DND-41 (cell line): ENCODE measurements at regions not wholly inside any gene's neighbourhood (a gene's known extent, or its start where the extent isn't known, plus 50 kb on each side); places are given as distances from the start of the nearest gene placed in this dataset.

Experiments
- EZH2 ChIP-seq: IDR thresholded peaks from 3 replicates; pipeline ENCODE4 v1.6.1; 2012; ENCODE audit warnings: borderline replicate concordance, low read depth, mild to moderate bottlenecking, moderate library complexity, low read length, inconsistent platforms; ENCODE audit not compliant: severe bottlenecking
- TF ChIP-seq, protein P1 (sequence below): IDR thresholded peaks from 2 replicates; pipeline ENCODE4 v1.5.1; 2012; ENCODE audit warnings: borderline replicate concordance, low read length, moderate library complexity, mild to moderate bottlenecking; ENCODE audit not compliant: poor library complexity, severe bottlenecking; ENCODE audit errors: extremely low read depth

DNA sequence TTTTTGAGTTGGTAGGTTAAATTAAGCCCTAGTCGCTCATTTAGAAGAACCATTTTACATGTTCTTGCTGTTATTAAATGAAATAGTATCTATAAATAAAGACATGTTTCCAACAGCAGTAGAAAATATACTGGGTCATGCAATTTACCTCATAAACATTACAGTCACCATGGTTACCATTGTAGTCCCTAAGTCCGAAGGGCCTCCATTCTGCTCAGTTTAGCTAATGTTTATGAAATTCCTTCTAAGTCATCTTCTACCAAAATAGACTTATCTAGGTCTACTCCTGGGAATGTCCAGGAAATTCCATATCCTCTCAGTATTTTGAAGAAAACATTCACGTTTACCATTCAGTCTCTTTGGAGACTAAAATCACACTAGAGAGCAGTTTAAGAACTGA, 292.5 kb upstream of the DCAF8L1 start:
- TF ChIP-seq, protein P1, sequence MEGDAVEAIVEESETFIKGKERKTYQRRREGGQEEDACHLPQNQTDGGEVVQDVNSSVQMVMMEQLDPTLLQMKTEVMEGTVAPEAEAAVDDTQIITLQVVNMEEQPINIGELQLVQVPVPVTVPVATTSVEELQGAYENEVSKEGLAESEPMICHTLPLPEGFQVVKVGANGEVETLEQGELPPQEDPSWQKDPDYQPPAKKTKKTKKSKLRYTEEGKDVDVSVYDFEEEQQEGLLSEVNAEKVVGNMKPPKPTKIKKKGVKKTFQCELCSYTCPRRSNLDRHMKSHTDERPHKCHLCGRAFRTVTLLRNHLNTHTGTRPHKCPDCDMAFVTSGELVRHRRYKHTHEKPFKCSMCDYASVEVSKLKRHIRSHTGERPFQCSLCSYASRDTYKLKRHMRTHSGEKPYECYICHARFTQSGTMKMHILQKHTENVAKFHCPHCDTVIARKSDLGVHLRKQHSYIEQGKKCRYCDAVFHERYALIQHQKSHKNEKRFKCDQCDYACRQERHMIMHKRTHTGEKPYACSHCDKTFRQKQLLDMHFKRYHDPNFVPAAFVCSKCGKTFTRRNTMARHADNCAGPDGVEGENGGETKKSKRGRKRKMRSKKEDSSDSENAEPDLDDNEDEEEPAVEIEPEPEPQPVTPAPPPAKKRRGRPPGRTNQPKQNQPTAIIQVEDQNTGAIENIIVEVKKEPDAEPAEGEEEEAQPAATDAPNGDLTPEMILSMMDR: no peak
- TF ChIP-seq EZH2: no peak
